Transverse colon (tissue), 4 donors: ENCODE measurements at regions not wholly inside any gene's neighbourhood (a gene's known extent, or its start where the extent isn't known, plus 50 kb on each side); places are given as distances from the start of the nearest gene placed in this dataset.
A peak's percentile ranks its signal among the peaks of the same experiment; 100 is the strongest.

Experiments used
- DNase-seq: peaks from one replicate; pipeline ENCODE4 v3.0.0-alpha.2; 2019
- H3K27ac ChIP-seq, 4 donors: fragments of 200-600 bp; sonication (generic); 2 replicates each; pipeline ENCODE4 v1.5.1; 2016 to 2018; ENCODE audit warnings: inconsistent platforms in 4 of 4
- H3K27me3 ChIP-seq: fragments of 200-600 bp; sonication (generic); 2 replicates; pipeline ENCODE4 v1.5.1; 2017; ENCODE audit warnings: inconsistent platforms
- H3K36me3 ChIP-seq, 4 donors: fragments of 200-600 bp; sonication (generic); 2 replicates each; pipeline ENCODE4 v1.5.1; 2017 to 2019; ENCODE audit warnings: inconsistent platforms in 4 of 4
- H3K4me1 ChIP-seq, 4 donors: fragments of 200-600 bp; sonication (generic); 2 replicates each; pipeline ENCODE4 v1.5.1; 2017 to 2020; ENCODE audit warnings: inconsistent platforms in 4 of 4
- H3K4me3 ChIP-seq, 4 donors: fragments of 200-600 bp; sonication (generic); 1 replicate in 1 of 4; 2 replicates in 3 of 4; pipeline versions ENCODE4 v1.5.1 to v1.6.1; 2017 to 2019; ENCODE audit warnings: inconsistent platforms in 4 of 4
- H3K9me3 ChIP-seq, 2 donors: fragments of 200-600 bp; sonication (generic); 2 replicates each; pipeline ENCODE4 v1.5.1; 2017 to 2019; ENCODE audit warnings: inconsistent platforms in 2 of 2
- CTCF ChIP-seq, 5 experiments: fragments of 200-600 bp in 3 of 5; fragments of 450-650 bp in 2 of 5; sonication (generic) in 3 of 5; IDR thresholded peaks; 1 replicate in 2 of 5; 2 replicates in 3 of 5; pipeline ENCODE4 v1.5.1; 2016 to 2017; ENCODE audit warnings: antibody characterized with exemption in 5 of 5, inconsistent platforms in 3 of 5, mild to moderate bottlenecking in 2 of 5, moderate library complexity in 1 of 5
- EP300 ChIP-seq: sonication (generic); formaldehyde crosslinking; IDR thresholded peaks from one replicate; pipeline ENCODE4 v1.6.1; 2017; ENCODE audit warnings: antibody characterized with exemption, low read depth
- POLR2A ChIP-seq: fragments of 450-650 bp; IDR thresholded peaks from one replicate; pipeline ENCODE4 v1.6.1; 2016; ENCODE audit warnings: antibody characterized with exemption, mild to moderate bottlenecking, moderate library complexity
- POLR2AphosphoS5 ChIP-seq, 3 donors: sonication (generic); formaldehyde crosslinking; IDR thresholded peaks; one replicate each; pipeline ENCODE4 v1.6.1; 2016; ENCODE audit warnings: antibody characterized with exemption in 3 of 3
- WGBS, 2 donors: methylation state at CpG; one replicate each; pipeline ENCODE4 v1.1.5; 2018; ENCODE audit warnings: low coverage in 1 of 2; 5-methylcytosine and 5-hydroxymethylcytosine counted together
- in situ Hi-C, 4 donors: fragments of 200-750 bp; cut with MboI; loops; one replicate each; pipeline versions ENCODE4 v1.15.0 to v1.15.1; 2017; ENCODE audit warnings: low sequenced_read_pairs in 3 of 4, low pct_ligation_motif_present in 1 of 4, low pct_unique_long_range_greater_than_20kb in 1 of 4
- intact Hi-C: fragments of 100-400 bp; cut with DNase I; formaldehyde crosslinking; loops from one replicate; pipeline ENCODE4 v1.15.1; 2023; ENCODE audit warnings: low total_unique reads

GRCh38 chr1:185492089-185492825 is 175.2 kb upstream of the IVNS1ABP start:
- no peak for DNase-seq
- in situ Hi-C loops: no loop called here
- Histone ChIP-seq H3K4me3 (no peak overlapping the region), H3K9me3 (no peaks in the 10 kb centered on the region), H3K36me3 (no peaks in the 10 kb centered on the region), H3K27ac (no peak overlapping the region), H3K4me1 (peaks cover 4 to 43% (median 6%) of the 10 kb centered on the region in 4 donors), H3K27me3 (no peaks in the 10 kb centered on the region)
- TF ChIP-seq POLR2AphosphoS5 (IDR thresholded peaks at IDR 0.05): no peak
- no peak for TF ChIP-seq EP300
- no peak for TF ChIP-seq POLR2A
- TF ChIP-seq CTCF (IDR thresholded peaks at IDR 0.05): no peak
- intact Hi-C loops: no loop called here

GRCh38 chr1:185491604-185492003 is 174.6 kb upstream of the IVNS1ABP start:
- Histone ChIP-seq H3K9me3 (no peaks in the 10 kb centered on the region), H3K27me3 (no peaks in the 10 kb centered on the region), H3K36me3 (no peaks in the 10 kb centered on the region), H3K4me3 (no peak overlapping the region), H3K4me1 (peaks cover 4 to 43% (median 6%) of the 10 kb centered on the region in 4 donors), H3K27ac (no peak overlapping the region)
- WGBS, 2 donors: 52 to 59% methylated on average over 2 of the region's 2 CpGs
- in situ Hi-C loops (no loop called here), intact Hi-C loops (no loop called here)
- no peak for TF ChIP-seq EP300
- no peak for TF ChIP-seq CTCF (IDR thresholded peaks at IDR 0.05)
- no peak for TF ChIP-seq POLR2AphosphoS5 (IDR thresholded peaks at IDR 0.05)
- no peak for TF ChIP-seq POLR2A
- DNase-seq: no peak

- peaks cover 4 to 43% (median 6%) of the 10 kb centered on the region in 4 donors for H3K4me1 ChIP-seq
- TF ChIP-seq POLR2AphosphoS5 (IDR thresholded peaks at IDR 0.05) (no peak), CTCF (IDR thresholded peaks at IDR 0.05) (no peak), EP300 (no peak)
- H3K4me3 ChIP-seq: no peak overlapping the region
- intact Hi-C loops: no loop called here
- no peaks in the 10 kb centered on the region for H3K36me3 ChIP-seq
- no peaks in the 10 kb centered on the region for H3K27me3 ChIP-seq
- no peaks in the 10 kb centered on the region for H3K9me3 ChIP-seq
- in situ Hi-C loops: no loop called here
- 67 to 76% methylated on average over 3 to 5 of the region's 5 CpGs for WGBS, 2 donors
- DNase-seq: no peak
- no peak overlapping the region for H3K27ac ChIP-seq
Measured at GRCh38 chr1:185490924-185491323, 173.9 kb upstream of the IVNS1ABP start.

- intact Hi-C loops: no loop called here
Measured at GRCh38 chr1:185489406-185489805, 172.4 kb upstream of the IVNS1ABP start.

More at GRCh38 chr1:185489406-185489805, 172.4 kb upstream of the IVNS1ABP start:
- Histone ChIP-seq H3K36me3 (no peaks in the 10 kb centered on the region), H3K27ac (peak overlapping the region in 3 of 4 donors; percentile 54 to 70 (median 60)), H3K4me1 (peaks cover 4 to 43% (median 6%) of the 10 kb centered on the region in 4 donors), H3K4me3 (no peak overlapping the region), H3K27me3 (no peaks in the 10 kb centered on the region), H3K9me3 (no peaks in the 10 kb centered on the region)
- in situ Hi-C loops: no loop called here
- DNase-seq: no peak
- 33 to 68% methylated on average over 1 to 3 of the region's 3 CpGs for WGBS, 2 donors
- TF ChIP-seq EP300: no peak
- no peak for TF ChIP-seq POLR2A
- TF ChIP-seq CTCF (IDR thresholded peaks at IDR 0.05): no peak
- TF ChIP-seq POLR2AphosphoS5 (IDR thresholded peaks at IDR 0.05): no peak
